Activated T-helper 17 cell treated with anti-CD3 and anti-CD28 coated beads, Interleukin-2, amount 50 U/mL, for 72 hours (primary cell): ENCODE measurements at regions not wholly inside any gene's neighbourhood (a gene's known extent, or its start where the extent isn't known, plus 50 kb on each side); places are given as distances from the start of the nearest gene placed in this dataset.
"Not testable (repeated sequence)": the region's sequence is repeated elsewhere in the genome, so short reads cannot be mapped to it uniquely, and the experiment has no call there.

Experiments used
- ATAC-seq: fragments of 150-1000 bp; cut with Tn5 transposase; replicated peaks from 2 replicates; pipeline ENCODE4 v1.10.0; 2021; ENCODE audit warnings: mild to moderate bottlenecking, moderate library complexity
- H3K27ac Mint-ChIP-seq: one replicate; pipeline ENCODE4 v1.8.0; 2022; ENCODE audit warnings: mixed read lengths
- H3K27me3 Mint-ChIP-seq: one replicate; pipeline ENCODE4 v1.8.0; 2022; ENCODE audit warnings: mixed read lengths
- H3K36me3 Mint-ChIP-seq: one replicate; pipeline ENCODE4 v1.8.0; 2022; ENCODE audit warnings: low read depth, mild to moderate bottlenecking, mixed read lengths
- H3K4me1 Mint-ChIP-seq: one replicate; pipeline ENCODE4 v1.8.0; 2022; ENCODE audit warnings: mixed read lengths
- H3K4me3 Mint-ChIP-seq: one replicate; pipeline ENCODE4 v1.8.0; 2022; ENCODE audit warnings: mild to moderate bottlenecking, mixed read lengths
- H3K9me3 Mint-ChIP-seq: one replicate; pipeline ENCODE4 v1.8.0; 2022; ENCODE audit warnings: mixed read lengths

GRCh38 chr3:5673521-5673920, 486.0 kb downstream of the EDEM1 start:
- H3K4me1 Mint-ChIP-seq = no peaks in the 10 kb centered on the region
- no peak overlapping the region for H3K27ac Mint-ChIP-seq
- H3K4me3 Mint-ChIP-seq = no peak overlapping the region
- peaks cover 7% of the 10 kb centered on the region for H3K9me3 Mint-ChIP-seq
- H3K27me3 Mint-ChIP-seq = no peaks in the 10 kb centered on the region
- ATAC-seq = no peak
- no peaks in the 10 kb centered on the region for H3K36me3 Mint-ChIP-seq

GRCh38 chr3:5675319-5675718, 487.8 kb downstream of the EDEM1 start:
- Mint-ChIP-seq H3K4me1 (no peaks in the 10 kb centered on the region), H3K9me3 (peaks cover 9% of the 10 kb centered on the region), H3K4me3 (no peak overlapping the region), H3K36me3 (no peaks in the 10 kb centered on the region), H3K27me3 (no peaks in the 10 kb centered on the region), H3K27ac (no peak overlapping the region)
- ATAC-seq = no peak

- no peaks in the 10 kb centered on the region for H3K36me3 Mint-ChIP-seq
- no peak overlapping the region for H3K27ac Mint-ChIP-seq
- no peak overlapping the region for H3K4me3 Mint-ChIP-seq
- H3K4me1 Mint-ChIP-seq = no peaks in the 10 kb centered on the region
- H3K27me3 Mint-ChIP-seq = no peaks in the 10 kb centered on the region
- ATAC-seq = no peak
- peaks cover 13% of the 10 kb centered on the region for H3K9me3 Mint-ChIP-seq
Measured at GRCh38 chr3:5677555-5677954, 490.0 kb downstream of the EDEM1 start.

- no peak overlapping the region for H3K4me3 Mint-ChIP-seq
- no peak for ATAC-seq
- H3K4me1 Mint-ChIP-seq = no peaks in the 10 kb centered on the region
- no peaks in the 10 kb centered on the region for H3K27me3 Mint-ChIP-seq
- no peak overlapping the region for H3K27ac Mint-ChIP-seq
- H3K9me3 Mint-ChIP-seq = peaks cover 13% of the 10 kb centered on the region
- no peaks in the 10 kb centered on the region for H3K36me3 Mint-ChIP-seq
Measured at GRCh38 chr3:5678248-5678647, 490.7 kb downstream of the EDEM1 start.

GRCh38 chr3:5678844-5679243, 491.3 kb downstream of the EDEM1 start:
- Mint-ChIP-seq H3K4me1 (no peaks in the 10 kb centered on the region), H3K9me3 (peaks cover 13% of the 10 kb centered on the region), H3K36me3 (no peaks in the 10 kb centered on the region), H3K4me3 (no peak overlapping the region), H3K27me3 (no peaks in the 10 kb centered on the region), H3K27ac (no peak overlapping the region)
- no peak for ATAC-seq

- ATAC-seq = no peak
- Mint-ChIP-seq H3K9me3 (no peaks in the 10 kb centered on the region), H3K27ac (no peak overlapping the region), H3K36me3 (no peaks in the 10 kb centered on the region), H3K4me3 (no peak overlapping the region), H3K4me1 (no peaks in the 10 kb centered on the region), H3K27me3 (no peaks in the 10 kb centered on the region)
Measured at GRCh38 chr3:5687230-5687629, 499.7 kb downstream of the EDEM1 start.

GRCh38 chr3:5690490-5690889, 503.0 kb downstream of the EDEM1 start:
- Mint-ChIP-seq H3K27ac (no peak overlapping the region), H3K4me3 (no peak overlapping the region), H3K27me3 (no peaks in the 10 kb centered on the region), H3K36me3 (no peaks in the 10 kb centered on the region), H3K9me3 (peaks cover 11% of the 10 kb centered on the region), H3K4me1 (no peaks in the 10 kb centered on the region)
- ATAC-seq = no peak

GRCh38 chr3:5690904-5691532, 503.5 kb downstream of the EDEM1 start:
- no peak for ATAC-seq
- Mint-ChIP-seq H3K9me3 (peaks cover 11% of the 10 kb centered on the region), H3K4me3 (no peak overlapping the region), H3K27me3 (no peaks in the 10 kb centered on the region), H3K27ac (no peak overlapping the region), H3K36me3 (no peaks in the 10 kb centered on the region), H3K4me1 (no peaks in the 10 kb centered on the region)

GRCh38 chr3:5692446-5692845, 504.9 kb downstream of the EDEM1 start:
- Mint-ChIP-seq H3K27me3 (no peaks in the 10 kb centered on the region), H3K9me3 (peaks cover 11% of the 10 kb centered on the region), H3K27ac (no peak overlapping the region), H3K4me3 (no peak overlapping the region), H3K36me3 (no peaks in the 10 kb centered on the region), H3K4me1 (no peaks in the 10 kb centered on the region)
- ATAC-seq = no peak

GRCh38 chr3:5694266-5694665, 506.8 kb downstream of the EDEM1 start:
- H3K9me3 Mint-ChIP-seq = peaks cover 11% of the 10 kb centered on the region
- no peak overlapping the region for H3K4me3 Mint-ChIP-seq
- no peaks in the 10 kb centered on the region for H3K4me1 Mint-ChIP-seq
- H3K27me3 Mint-ChIP-seq = no peaks in the 10 kb centered on the region
- no peak overlapping the region for H3K27ac Mint-ChIP-seq
- H3K36me3 Mint-ChIP-seq = no peaks in the 10 kb centered on the region
- ATAC-seq = no peak

- Mint-ChIP-seq H3K4me1 (no peaks in the 10 kb centered on the region), H3K36me3 (no peaks in the 10 kb centered on the region), H3K27me3 (no peaks in the 10 kb centered on the region), H3K27ac (no peak overlapping the region), H3K9me3 (no peaks in the 10 kb centered on the region), H3K4me3 (no peak overlapping the region)
- no peak for ATAC-seq
Measured at GRCh38 chr3:5698851-5699250, 511.3 kb downstream of the EDEM1 start.

- no peak for ATAC-seq
- Mint-ChIP-seq H3K27me3 (no peaks in the 10 kb centered on the region), H3K9me3 (no peaks in the 10 kb centered on the region), H3K4me1 (no peaks in the 10 kb centered on the region), H3K27ac (no peak overlapping the region), H3K36me3 (no peaks in the 10 kb centered on the region), H3K4me3 (no peak overlapping the region)
Measured at GRCh38 chr3:5699313-5699712, 511.8 kb downstream of the EDEM1 start.

GRCh38 chr3:5699811-5700210, 512.3 kb downstream of the EDEM1 start:
- Mint-ChIP-seq H3K27me3 (no peaks in the 10 kb centered on the region), H3K9me3 (no peaks in the 10 kb centered on the region), H3K4me3 (no peak overlapping the region), H3K4me1 (no peaks in the 10 kb centered on the region), H3K36me3 (no peaks in the 10 kb centered on the region), H3K27ac (no peak overlapping the region)
- ATAC-seq = no peak

GRCh38 chr3:5701005-5701404, 513.5 kb downstream of the EDEM1 start:
- H3K9me3 Mint-ChIP-seq, ATAC-seq, H3K4me3 Mint-ChIP-seq, H3K27ac Mint-ChIP-seq, H3K27me3 Mint-ChIP-seq, H3K36me3 Mint-ChIP-seq, H3K4me1 Mint-ChIP-seq: not testable (repeated sequence)

- no peaks in the 10 kb centered on the region for H3K36me3 Mint-ChIP-seq
- no peak overlapping the region for H3K4me3 Mint-ChIP-seq
- H3K4me1 Mint-ChIP-seq = no peaks in the 10 kb centered on the region
- H3K9me3 Mint-ChIP-seq = no peaks in the 10 kb centered on the region
- H3K27ac Mint-ChIP-seq = no peak overlapping the region
- H3K27me3 Mint-ChIP-seq = peaks cover 4% of the 10 kb centered on the region
- no peak for ATAC-seq
Measured at GRCh38 chr3:5707794-5708193, 520.3 kb downstream of the EDEM1 start.

GRCh38 chr3:5709714-5710113, 522.2 kb downstream of the EDEM1 start:
- H3K4me3 Mint-ChIP-seq = no peak overlapping the region
- H3K27ac Mint-ChIP-seq = no peak overlapping the region
- no peaks in the 10 kb centered on the region for H3K36me3 Mint-ChIP-seq
- H3K9me3 Mint-ChIP-seq = no peaks in the 10 kb centered on the region
- no peaks in the 10 kb centered on the region for H3K4me1 Mint-ChIP-seq
- H3K27me3 Mint-ChIP-seq = peaks cover 4% of the 10 kb centered on the region
- no peak for ATAC-seq
